T-cell (primary cell): ENCODE measurements at regions not wholly inside any gene's neighbourhood (a gene's known extent, or its start where the extent isn't known, plus 50 kb on each side); places are given as distances from the start of the nearest gene placed in this dataset.
A peak's percentile ranks its signal among the peaks of the same experiment; 100 is the strongest.

Experiments used
- ATAC-seq, 4 experiments: fragments of 200-7000 bp in 3 of 4; fragments of 150-1000 bp in 1 of 4; cut with Tn5 transposase; replicated peaks in 1 of 4; 1 replicate in 3 of 4; 2 replicates in 1 of 4; pipeline ENCODE4 v1.10.0; 2021; ENCODE audit warnings: moderate library complexity in 3 of 4, mild to moderate bottlenecking in 2 of 4, moderate number of reproducible peaks in 1 of 4
- CTCF ChIA-PET, 2 donors: fragments of 300-600 bp; sonication (Branson Sonifier 250); formaldehyde crosslinking; loops; one replicate each; lab custom pipeline; 2022; ENCODE audit warnings: antibody characterized with exemption in 2 of 2; lab: Charles Lee
- POLR2A ChIA-PET, 2 donors: fragments of 300-600 bp; sonication (Branson Sonifier 250); formaldehyde crosslinking; loops; one replicate each; lab custom pipeline; 2022; ENCODE audit warnings: antibody characterized with exemption in 2 of 2; lab: Charles Lee
- DNase-seq, 35 experiments: peaks; one replicate each; pipeline versions ENCODE4 v3.0.0 to v3.0.0-alpha.2; 2013 to 2023
- H3K27ac ChIP-seq: one replicate; pipeline ENCODE4 v1.5.1; 2013; ENCODE audit warnings: low read length
- H3K27me3 ChIP-seq, 2 experiments: replicated peaks in 1 of 2; 1 replicate in 1 of 2; 2 replicates in 1 of 2; pipeline versions ENCODE4 v1.6.1 to v1.7.0; 2013; ENCODE audit warnings: low read length in 1 of 2, mixed read lengths in 1 of 2; ENCODE audit not compliant: control insufficient read depth in 2 of 2, insufficient read depth in 2 of 2; ENCODE audit errors: extremely low read depth in 1 of 2
- H3K36me3 ChIP-seq, 2 donors: 1 replicate in 1 of 2; 2 replicates in 1 of 2; pipeline versions ENCODE4 v1.6.1 to v1.7.0; 2013; ENCODE audit warnings: low read length in 1 of 2; ENCODE audit not compliant: control insufficient read depth in 2 of 2, insufficient read depth in 1 of 2; ENCODE audit errors: extremely low read depth in 1 of 2
- H3K4me1 ChIP-seq, 2 experiments: 1 replicate in 1 of 2; 2 replicates in 1 of 2; pipeline versions ENCODE4 v1.6.1 to v1.7.0; 2013; ENCODE audit warnings: low read length in 2 of 2, mixed read lengths in 1 of 2; ENCODE audit not compliant: insufficient read depth in 2 of 2, control insufficient read depth in 1 of 2; ENCODE audit errors: extremely low read depth in 1 of 2
- H3K4me3 ChIP-seq, 2 donors: 1 replicate in 1 of 2; 2 replicates in 1 of 2; pipeline versions ENCODE4 v1.5.1 to v1.7.0; 2013; ENCODE audit warnings: mild to moderate bottlenecking in 2 of 2, low read length in 1 of 2, moderate library complexity in 1 of 2; ENCODE audit not compliant: control insufficient read depth in 1 of 2; ENCODE audit errors: extremely low read depth in 1 of 2
- H3K9me3 ChIP-seq: 2 replicates; pipeline ENCODE4 v1.7.0; 2013
- H3K27ac Mint-ChIP-seq, 2 donors: one replicate each; pipeline ENCODE4 v1.8.0; 2020 to 2021; ENCODE audit warnings: mild to moderate bottlenecking in 2 of 2, mixed read lengths in 2 of 2
- H3K27me3 Mint-ChIP-seq, 2 donors: one replicate each; pipeline ENCODE4 v1.8.0; 2021 to 2022; ENCODE audit warnings: mixed read lengths in 2 of 2
- H3K36me3 Mint-ChIP-seq: one replicate; pipeline ENCODE4 v1.8.0; 2021; ENCODE audit warnings: mixed read lengths
- H3K4me1 Mint-ChIP-seq, 3 donors: one replicate each; pipeline ENCODE4 v1.8.0; 2020 to 2022; ENCODE audit warnings: mixed read lengths in 3 of 3, mild to moderate bottlenecking in 1 of 3
- H3K4me3 Mint-ChIP-seq, 3 donors: one replicate each; pipeline ENCODE4 v1.8.0; 2020 to 2022; ENCODE audit warnings: mild to moderate bottlenecking in 3 of 3, mixed read lengths in 3 of 3, moderate library complexity in 3 of 3
- H3K9me3 Mint-ChIP-seq, 3 donors: one replicate each; pipeline ENCODE4 v1.8.0; 2020 to 2022; ENCODE audit warnings: mixed read lengths in 3 of 3
- WGBS: methylation state at CpG from one replicate; pipeline ENCODE4 v1.1.5; 2013; ENCODE audit warnings: missing lambda C conversion rate; ENCODE audit not compliant: insufficient coverage; 5-methylcytosine and 5-hydroxymethylcytosine counted together

GRCh38 chr19:29302002-29302928 lies 89.3 kb upstream of the UQCRFS1 start:
- no peak overlapping the region for H3K27ac Mint-ChIP-seq
- ChIA-PET CTCF (interaction anchor here in 1 of 2 donors (0.7 kb wide), 1 partner anchor 15 kb away, joined by 3 read pairs; no protein-coding TSS in a partner anchor), POLR2A (no interaction called here)
- no peaks in the 10 kb centered on the region for H3K9me3 Mint-ChIP-seq
- no peak overlapping the region for H3K4me3 Mint-ChIP-seq
- H3K4me1 Mint-ChIP-seq = peaks cover 0 to 2% (median 0%) of the 10 kb centered on the region in 3 donors
- Histone ChIP-seq H3K4me3 (no peak overlapping the region), H3K36me3 (no peaks in the 10 kb centered on the region), H3K9me3 (no peaks in the 10 kb centered on the region), H3K27me3 (peaks cover 0 to 19% of the 10 kb centered on the region in 2 experiments), H3K4me1 (peaks cover 0 to 11% of the 10 kb centered on the region in 2 experiments), H3K27ac (no peak overlapping the region)
- H3K36me3 Mint-ChIP-seq = no peaks in the 10 kb centered on the region
- ATAC-seq (peak in 1 of 4 experiments; percentile 32), DNase-seq (peak in 1 of 35 experiments; percentile 40)
- H3K27me3 Mint-ChIP-seq = peaks cover 13 to 17% of the 10 kb centered on the region in 2 donors
- WGBS = 25% methylated on average over 3 of the region's 10 CpGs

DNA sequence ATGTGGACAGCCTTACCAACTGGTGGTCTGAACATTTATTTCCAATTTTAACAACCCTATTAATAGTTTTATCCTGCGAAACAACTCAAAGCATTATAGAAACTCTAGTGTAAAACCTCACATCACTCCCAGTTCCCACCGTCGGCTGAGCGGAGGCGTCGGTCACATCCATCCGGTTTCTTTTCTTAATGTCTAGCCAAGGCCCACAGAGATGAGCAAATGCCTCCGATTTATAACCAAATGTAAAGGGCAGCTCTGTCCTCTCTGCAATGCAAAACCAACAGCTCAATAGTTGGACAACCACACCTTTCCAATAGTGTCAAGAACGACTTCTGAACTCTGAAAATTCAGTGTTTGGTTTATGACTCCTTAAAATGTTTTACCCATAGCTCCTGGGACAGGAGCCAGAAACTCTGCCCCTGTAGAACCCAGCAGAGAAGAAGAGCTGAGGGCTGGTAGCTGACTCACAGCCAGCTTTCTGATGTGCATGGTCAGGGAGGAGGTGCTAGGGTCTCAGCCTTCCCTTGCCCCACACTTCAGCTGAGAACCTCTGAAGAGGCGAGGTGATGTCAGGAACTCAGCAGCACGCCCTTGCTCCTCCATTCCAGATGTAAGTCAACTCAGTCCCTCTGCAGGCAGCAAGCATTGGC lies 90.2 kb upstream of the UQCRFS1 start:
- Histone ChIP-seq H3K27me3 (peaks cover 0 to 21% of the 10 kb centered on the region in 2 experiments), H3K27ac (no peak overlapping the region), H3K9me3 (no peaks in the 10 kb centered on the region), H3K4me1 (peaks cover 0 to 11% of the 10 kb centered on the region in 2 experiments), H3K36me3 (no peaks in the 10 kb centered on the region), H3K4me3 (no peak overlapping the region)
- H3K36me3 Mint-ChIP-seq = no peaks in the 10 kb centered on the region
- H3K4me1 Mint-ChIP-seq = peaks cover 0 to 2% (median 0%) of the 10 kb centered on the region in 3 donors
- H3K9me3 Mint-ChIP-seq = no peaks in the 10 kb centered on the region
- ChIA-PET CTCF (interaction anchor here in 1 of 2 donors (0.7 kb wide), 1 partner anchor 14 kb away, joined by 3 read pairs; no protein-coding TSS in a partner anchor), POLR2A (no interaction called here)
- no peak overlapping the region for H3K27ac Mint-ChIP-seq
- DNase-seq = peak in 1 of 35 experiments; percentile 12
- ATAC-seq = no peak
- peaks cover 18 to 21% of the 10 kb centered on the region in 2 donors for H3K27me3 Mint-ChIP-seq
- WGBS = 50% methylated on average over 10 of the region's 11 CpGs
- no peak overlapping the region for H3K4me3 Mint-ChIP-seq

DNA sequence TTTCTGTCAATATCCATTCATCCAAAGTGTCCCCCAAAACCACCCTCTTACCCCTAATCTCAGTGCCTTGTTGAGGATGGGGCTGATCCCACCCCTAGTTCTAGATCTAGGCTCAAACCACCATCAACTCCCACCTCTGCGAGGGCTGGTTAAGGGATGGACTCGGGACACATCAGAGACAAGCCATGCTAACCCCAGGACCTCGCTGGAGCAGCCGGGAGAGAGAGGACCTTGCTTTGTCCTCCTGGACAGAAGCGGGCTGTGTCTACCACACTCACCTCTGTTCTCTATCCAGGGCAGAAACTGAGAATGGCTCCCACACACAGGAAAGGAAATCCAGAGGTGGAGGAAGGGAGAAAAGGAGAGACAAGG lies 90.8 kb upstream of the UQCRFS1 start:
- no peak overlapping the region for H3K27ac Mint-ChIP-seq
- CTCF ChIA-PET = interaction anchor here in 1 of 2 donors (0.6 kb wide), 1 partner anchor 10 kb away, joined by 3 read pairs; no protein-coding TSS in a partner anchor

GRCh38 chr19:29305268-29305667 lies 92.3 kb upstream of the UQCRFS1 start:
- peaks cover 0 to 2% (median 0%) of the 10 kb centered on the region in 3 donors for H3K4me1 Mint-ChIP-seq
- 67% methylated on average over 1 of the region's 1 CpG for WGBS

More for the DNA sequence above, 90.8 kb upstream of the UQCRFS1 start:
- no peak overlapping the region for H3K4me3 ChIP-seq
- POLR2A ChIA-PET = no interaction called here
- ATAC-seq = no peak
- H3K4me3 Mint-ChIP-seq = no peak overlapping the region
- H3K4me1 Mint-ChIP-seq = peaks cover 0 to 2% (median 0%) of the 10 kb centered on the region in 3 donors
- no peaks in the 10 kb centered on the region for H3K9me3 Mint-ChIP-seq
- peaks cover 0 to 26% of the 10 kb centered on the region in 2 experiments for H3K27me3 ChIP-seq
- DNase-seq = no peak
- H3K36me3 ChIP-seq = no peaks in the 10 kb centered on the region
- H3K36me3 Mint-ChIP-seq = no peaks in the 10 kb centered on the region
- peaks cover 22 to 25% of the 10 kb centered on the region in 2 donors for H3K27me3 Mint-ChIP-seq
- H3K9me3 ChIP-seq = no peaks in the 10 kb centered on the region
- H3K27ac ChIP-seq = no peak overlapping the region
- peaks cover 0 to 11% of the 10 kb centered on the region in 2 experiments for H3K4me1 ChIP-seq
- 60% methylated on average over 2 of the region's 5 CpGs for WGBS

DNA sequence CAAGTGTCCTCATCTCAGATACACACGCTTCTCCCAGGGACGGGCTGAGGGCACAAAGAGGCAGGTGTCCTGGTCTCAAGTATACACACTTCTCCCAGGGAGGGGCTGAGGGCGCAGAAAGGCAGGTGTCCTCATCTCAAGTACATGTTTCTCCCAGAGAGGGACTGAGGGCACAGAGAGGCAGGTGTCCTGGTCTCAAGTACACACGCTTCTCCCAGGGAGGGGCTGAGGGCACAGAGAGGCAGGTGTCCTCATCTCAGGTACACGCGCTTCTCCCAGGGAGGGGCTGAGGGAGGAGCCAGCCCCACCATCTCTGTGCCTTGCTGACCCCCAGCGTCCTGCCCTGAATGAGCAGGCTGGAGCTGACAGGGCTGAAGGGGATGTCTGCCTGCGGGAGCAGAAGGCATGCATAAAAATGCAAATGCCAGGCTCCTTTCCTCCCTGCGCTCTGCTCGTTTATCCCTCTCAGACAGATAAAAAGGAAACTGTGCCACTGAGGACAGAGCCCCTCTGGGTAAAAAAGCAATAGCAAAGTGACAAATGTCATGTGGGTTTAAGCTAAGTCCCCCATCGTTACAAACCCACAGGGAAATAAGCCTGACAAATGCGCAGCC lies 96.1 kb upstream of the UQCRFS1 start:
- DNase-seq (no peak), ATAC-seq (no peak)
- Histone ChIP-seq H3K4me1 (no peaks in the 10 kb centered on the region), H3K27me3 (peaks cover 0 to 35% of the 10 kb centered on the region in 2 experiments), H3K27ac (no peak overlapping the region), H3K9me3 (no peaks in the 10 kb centered on the region), H3K36me3 (no peaks in the 10 kb centered on the region), H3K4me3 (no peak overlapping the region)
- WGBS = 20% methylated on average over 7 of the region's 12 CpGs
- ChIA-PET CTCF (no interaction called here), POLR2A (no interaction called here)
- Mint-ChIP-seq H3K4me1 (no peaks in the 10 kb centered on the region), H3K27ac (no peak overlapping the region), H3K9me3 (no peaks in the 10 kb centered on the region), H3K4me3 (no peak overlapping the region), H3K27me3 (peaks cover 41 to 57% of the 10 kb centered on the region in 2 donors), H3K36me3 (no peaks in the 10 kb centered on the region)

More at GRCh38 chr19:29305268-29305667, 92.3 kb upstream of the UQCRFS1 start:
- Mint-ChIP-seq H3K36me3 (no peaks in the 10 kb centered on the region), H3K4me3 (no peak overlapping the region), H3K27ac (no peak overlapping the region), H3K27me3 (peaks cover 29 to 31% of the 10 kb centered on the region in 2 donors), H3K9me3 (no peaks in the 10 kb centered on the region)
- Histone ChIP-seq H3K27ac (no peak overlapping the region), H3K36me3 (no peaks in the 10 kb centered on the region), H3K4me1 (peaks cover 0 to 11% of the 10 kb centered on the region in 2 experiments), H3K9me3 (no peaks in the 10 kb centered on the region), H3K27me3 (peaks cover 0 to 30% of the 10 kb centered on the region in 2 experiments), H3K4me3 (no peak overlapping the region)
- ATAC-seq (no peak), DNase-seq (no peak)
- ChIA-PET POLR2A (no interaction called here), CTCF (no interaction called here)

- H3K4me3 Mint-ChIP-seq = no peak overlapping the region
- no peaks in the 10 kb centered on the region for H3K36me3 Mint-ChIP-seq
These were observed 96.7 kb upstream of the UQCRFS1 start for GRCh38 chr19:29309637-29310036.

More at GRCh38 chr19:29309637-29310036, 96.7 kb upstream of the UQCRFS1 start:
- no peaks in the 10 kb centered on the region for H3K9me3 ChIP-seq
- 52% methylated on average over 7 of the region's 9 CpGs for WGBS
- no peaks in the 10 kb centered on the region for H3K36me3 ChIP-seq
- H3K4me3 ChIP-seq = no peak overlapping the region
- no peaks in the 10 kb centered on the region for H3K9me3 Mint-ChIP-seq
- no peaks in the 10 kb centered on the region for H3K4me1 ChIP-seq
- H3K27me3 ChIP-seq = peaks cover 0 to 39% of the 10 kb centered on the region in 2 experiments
- CTCF ChIA-PET = no interaction called here
- ATAC-seq = no peak
- POLR2A ChIA-PET = no interaction called here
- peaks cover 42 to 59% of the 10 kb centered on the region in 2 donors for H3K27me3 Mint-ChIP-seq
- no peak overlapping the region for H3K27ac ChIP-seq
- no peaks in the 10 kb centered on the region for H3K4me1 Mint-ChIP-seq
- no peak overlapping the region for H3K27ac Mint-ChIP-seq
- DNase-seq = no peak
